ENCODE measurements at regions not wholly inside any gene's neighbourhood (a gene's known extent, or its start where the extent isn't known, plus 50 kb on each side); places are given as distances from the start of the nearest gene placed in this dataset.
"Not testable (repeated sequence)": the region's sequence is repeated elsewhere in the genome, so short reads cannot be mapped to it uniquely, and the experiment has no call there.

GRCh38 chr1:209106861-209107260, 476.7 kb upstream of the CAMK1G start:
- no peak for DNase-seq (ENCODE audit: low read depth in 2 of 2)

GRCh38 chr1:209107535-209107934, 476.0 kb upstream of the CAMK1G start:
- DNase-seq (ENCODE audit: low read depth in 2 of 2), result no peak

DNA sequence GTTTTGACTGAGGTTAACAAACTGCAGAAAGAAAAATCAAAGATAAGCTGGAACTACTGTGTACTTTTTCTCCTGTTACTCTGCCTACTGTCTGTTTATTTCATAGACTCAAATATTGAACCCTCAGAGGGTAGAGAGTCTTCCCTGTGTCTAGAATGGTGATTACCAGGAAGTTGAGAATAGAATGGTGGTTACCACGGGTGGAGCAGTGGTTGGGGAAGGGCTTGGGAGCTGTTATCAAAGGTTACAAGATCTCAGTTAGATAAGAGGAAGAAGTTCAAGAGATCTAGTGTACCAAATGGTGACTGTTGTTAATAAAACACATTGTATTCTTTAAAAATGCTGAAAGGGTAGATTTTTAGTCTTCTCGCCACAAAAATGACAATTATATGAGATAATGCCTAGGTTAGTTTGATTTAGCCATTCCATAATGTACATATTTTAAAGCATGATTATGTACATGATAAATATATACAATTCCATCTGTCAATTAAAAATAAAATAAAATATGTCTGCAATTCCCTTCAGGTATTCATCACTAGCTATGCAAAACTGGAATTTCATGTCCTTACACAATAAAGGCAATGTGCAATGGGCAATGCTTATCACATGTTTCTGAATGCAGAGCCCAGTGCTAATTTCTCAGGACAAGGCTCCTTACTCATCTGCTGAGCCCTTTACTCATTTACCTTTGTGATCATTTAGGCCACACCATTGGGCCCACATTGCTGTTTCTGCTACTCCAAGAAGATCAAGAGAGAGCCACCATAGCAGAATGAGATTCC, 474.3 kb upstream of the CAMK1G start:
- DNase-seq (ENCODE audit: low read depth in 2 of 2), result no peak

- DNase-seq (ENCODE audit: low read depth in 2 of 2), result no peak
Measured at GRCh38 chr1:209113521-209113920, 470.0 kb upstream of the CAMK1G start.

DNA sequence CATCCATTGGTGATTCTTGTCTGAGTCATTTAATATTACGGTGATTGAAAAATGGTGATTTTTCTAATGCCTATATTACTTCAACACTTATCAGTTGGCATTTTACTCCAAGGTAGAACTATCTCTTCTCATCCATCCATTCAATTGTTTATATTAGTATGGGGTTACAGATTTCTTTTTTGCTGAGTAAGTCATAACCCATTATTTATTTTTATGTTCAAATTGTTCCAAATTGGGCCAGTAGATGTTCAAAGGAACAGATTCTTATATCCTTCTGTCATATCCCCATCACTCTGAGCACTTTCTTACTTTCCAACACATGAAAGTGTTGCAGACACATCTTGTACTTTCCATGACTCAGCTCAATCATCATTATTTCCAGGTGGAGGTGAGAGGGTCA, 466.8 kb upstream of the CAMK1G start:
- DNase-seq (ENCODE audit: low read depth in 2 of 2), result no peak

DNA sequence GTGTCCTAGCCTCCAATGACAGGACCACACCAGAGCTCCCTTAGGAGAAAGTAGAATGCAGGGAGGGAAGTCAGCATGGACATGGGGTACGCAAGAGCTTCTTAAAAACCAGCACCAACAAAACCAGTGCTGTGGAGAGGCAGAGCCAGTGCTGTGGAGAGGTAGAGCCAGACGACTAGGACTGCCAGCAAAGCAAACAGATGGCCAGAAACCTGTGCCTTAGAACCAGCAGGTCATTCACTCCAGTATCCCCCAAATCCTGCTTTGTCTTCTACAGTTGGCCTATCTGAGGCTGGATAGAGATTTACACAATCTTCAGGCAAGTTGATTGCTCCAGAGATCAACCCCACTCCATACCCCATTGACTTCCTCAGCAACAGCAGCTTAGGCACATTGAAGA, 459.9 kb upstream of the CAMK1G start:
- DNase-seq (ENCODE audit: low read depth in 2 of 2), result no peak

- not testable (repeated sequence) for DNase-seq (ENCODE audit: low read depth in 2 of 2)
Measured at GRCh38 chr1:209129091-209129490, 454.4 kb upstream of the CAMK1G start.

DNA sequence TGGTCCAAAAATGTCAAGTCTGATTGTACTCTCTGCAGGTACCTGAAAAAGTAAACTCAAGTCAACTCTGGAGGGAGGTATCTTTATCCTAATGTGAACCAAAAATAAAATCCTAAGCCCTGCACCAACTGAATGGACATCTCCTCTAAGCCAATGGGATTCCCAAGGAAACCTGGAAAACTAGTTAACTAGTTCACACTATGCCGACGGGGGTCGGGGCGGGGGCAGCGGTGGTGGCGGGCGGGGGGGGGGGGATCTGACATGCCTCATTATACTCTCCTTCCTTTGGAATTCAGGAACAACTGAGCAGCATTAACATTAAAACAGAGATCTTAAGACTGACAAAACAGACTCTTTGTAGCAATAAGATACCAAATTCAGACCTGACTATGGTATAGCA, 452.6 kb upstream of the CAMK1G start:
- DNase-seq (ENCODE audit: low read depth in 2 of 2), result no peak

GRCh38 chr1:209132736-209133467, 450.6 kb upstream of the CAMK1G start:
- DNase-seq (ENCODE audit: low read depth in 2 of 2), result no peak

DNA sequence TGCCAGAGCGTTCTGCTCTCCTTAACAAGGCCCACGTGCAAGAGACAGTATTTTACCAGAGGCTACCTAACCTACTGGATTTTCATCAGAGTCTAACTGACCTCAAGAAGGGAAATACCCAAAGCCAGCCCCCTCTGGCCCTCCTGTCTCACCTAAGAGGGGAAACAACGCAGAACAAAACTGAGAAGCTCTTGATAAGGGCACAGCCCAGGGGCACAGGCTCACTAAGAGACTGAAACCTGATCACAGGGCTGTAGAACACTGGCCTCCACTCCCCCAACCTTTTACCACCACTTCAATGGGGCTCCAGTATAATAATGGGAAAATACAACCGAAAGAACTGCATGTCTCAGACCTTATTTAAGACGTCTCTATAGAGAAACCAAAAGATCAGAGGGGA, 449.5 kb upstream of the CAMK1G start:
- no peak for DNase-seq (ENCODE audit: low read depth in 2 of 2)

GRCh38 chr1:209143916-209144315, 439.6 kb upstream of the CAMK1G start:
- no peak for DNase-seq (ENCODE audit: low read depth in 2 of 2)

DNA sequence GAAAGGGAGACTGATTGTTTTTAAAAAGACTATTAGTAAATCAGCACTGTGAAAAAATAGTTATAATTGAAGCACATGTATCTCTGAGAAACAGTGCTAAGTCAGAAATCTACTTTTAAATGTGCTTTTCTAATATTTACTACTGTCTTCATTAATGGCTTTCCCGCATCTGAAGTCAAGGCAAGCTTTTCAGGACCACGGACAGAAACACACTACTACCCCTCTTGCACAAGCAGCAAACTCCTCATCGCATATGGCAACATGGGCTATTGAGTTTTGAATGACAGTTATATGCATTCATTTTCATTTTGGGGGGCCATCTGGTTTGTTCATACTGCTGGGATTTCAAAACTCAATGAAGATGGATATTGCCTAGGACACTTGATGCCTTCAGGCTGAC, 433.4 kb upstream of the CAMK1G start:
- no peak for DNase-seq (ENCODE audit: low read depth in 2 of 2)

- no peak for DNase-seq (ENCODE audit: low read depth in 2 of 2)
Measured at GRCh38 chr1:209153411-209153810, 430.1 kb upstream of the CAMK1G start.

GRCh38 chr1:209154912-209155311, 428.6 kb upstream of the CAMK1G start:
- no peak for DNase-seq (ENCODE audit: low read depth in 2 of 2)

DNA sequence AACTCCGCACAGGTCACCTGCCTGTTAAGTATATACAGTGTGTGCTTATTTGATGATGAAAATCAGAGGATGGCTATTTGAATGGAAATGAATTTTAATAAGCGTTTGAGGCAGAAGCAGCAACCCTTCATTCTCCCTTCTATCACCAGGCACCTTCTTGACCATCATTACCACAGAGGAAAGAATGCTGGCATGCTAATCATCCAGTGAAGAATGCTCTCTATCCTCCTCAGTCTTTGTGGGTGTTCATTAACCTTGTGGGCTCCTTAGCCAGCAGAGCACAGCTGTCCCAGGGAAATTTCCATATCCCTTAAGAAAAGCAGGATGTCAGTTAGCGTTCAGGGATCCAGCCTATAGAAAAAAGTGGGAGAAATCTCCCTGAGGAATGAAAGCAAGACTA, 428.0 kb upstream of the CAMK1G start:
- no peak for DNase-seq (ENCODE audit: low read depth in 2 of 2)

GRCh38 chr1:209156991-209157390, 426.5 kb upstream of the CAMK1G start:
- no peak for DNase-seq (ENCODE audit: low read depth in 2 of 2)

- DNase-seq (ENCODE audit: low read depth in 2 of 2), result no peak
Measured at GRCh38 chr1:209157546-209158249, 425.8 kb upstream of the CAMK1G start.

DNA sequence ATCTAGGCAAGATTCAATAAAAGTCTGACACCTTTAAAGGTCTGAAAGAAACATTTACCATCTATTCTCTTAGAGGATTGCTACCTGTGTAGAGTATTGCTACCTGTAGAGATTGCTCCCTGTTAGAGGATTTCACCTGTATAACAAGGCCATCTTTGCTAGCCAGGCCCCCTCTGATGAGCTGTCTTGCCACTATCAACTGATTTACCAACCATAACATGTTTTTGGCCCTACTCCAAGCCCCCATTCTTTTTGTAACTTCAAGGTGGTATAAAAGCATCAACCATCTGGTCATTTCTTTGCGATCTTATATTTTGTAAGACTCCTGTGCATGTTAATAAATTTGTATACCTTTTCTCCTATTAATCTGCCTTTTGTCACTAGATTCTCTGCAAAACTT, 424.7 kb upstream of the CAMK1G start:
- no peak for DNase-seq (ENCODE audit: low read depth in 2 of 2)

DNA sequence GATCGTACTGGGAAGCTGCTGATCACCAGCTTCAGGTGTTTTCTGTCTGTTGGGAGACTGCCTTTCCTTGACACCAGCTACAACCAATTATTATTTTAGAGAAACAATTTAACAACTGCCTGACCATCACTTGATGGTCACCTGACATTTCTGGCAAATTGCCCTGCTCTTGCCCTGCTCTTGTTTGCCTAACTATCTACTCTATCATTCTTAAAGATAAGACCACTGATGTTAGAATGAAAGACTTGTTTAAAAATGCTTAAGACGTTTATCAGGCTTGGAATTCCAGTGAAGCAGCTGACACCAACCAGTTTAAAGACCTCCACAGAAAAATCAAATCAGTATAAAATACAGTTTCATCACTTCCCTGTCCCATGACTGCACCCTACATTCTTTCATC, 423.3 kb upstream of the CAMK1G start:
- no peak for DNase-seq (ENCODE audit: low read depth in 2 of 2)

DNA sequence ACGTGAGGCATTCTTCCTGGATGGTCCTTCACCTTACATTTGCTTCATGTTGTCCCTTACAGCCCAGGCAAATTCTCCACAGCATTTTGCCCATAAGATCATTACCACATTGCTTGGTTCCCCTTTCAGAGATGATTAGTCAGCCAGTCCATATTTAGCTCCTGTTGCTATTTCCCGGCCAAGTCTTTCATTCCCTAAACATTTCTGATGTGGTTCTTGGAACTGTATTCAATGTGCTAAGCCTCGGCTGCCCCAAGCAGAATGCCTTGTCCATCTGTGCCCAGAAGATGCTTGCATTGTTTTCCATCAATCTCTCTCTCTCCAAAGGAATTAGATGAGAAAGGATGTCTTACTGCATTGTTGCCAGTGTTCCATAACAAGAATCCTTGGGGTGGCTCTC, 420.9 kb upstream of the CAMK1G start:
- no peak for DNase-seq (ENCODE audit: low read depth in 2 of 2)

- no peak for DNase-seq (ENCODE audit: low read depth in 2 of 2)
Measured at GRCh38 chr1:209168204-209168603, 415.3 kb upstream of the CAMK1G start.

DNA sequence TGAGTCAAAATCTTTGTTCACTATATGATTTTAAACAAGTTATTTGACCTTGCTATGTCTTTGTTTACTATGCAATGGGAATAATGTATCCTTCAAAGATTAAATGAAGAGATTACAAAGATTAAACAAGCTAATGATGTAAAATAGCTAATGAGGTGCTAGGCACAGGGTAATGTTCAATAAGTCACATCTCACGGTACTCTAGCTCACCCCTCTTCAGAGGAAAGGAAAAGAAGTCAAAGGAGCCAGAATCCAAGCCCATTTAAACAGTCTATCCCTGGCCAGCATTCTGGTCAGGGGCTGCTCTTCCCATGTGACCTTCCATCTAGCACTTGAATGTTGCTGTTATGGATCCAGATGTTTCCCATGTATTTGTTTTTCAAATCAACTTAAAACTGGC, 412.4 kb upstream of the CAMK1G start:
- no peak for DNase-seq (ENCODE audit: low read depth in 2 of 2)

GRCh38 chr1:209172286-209172685, 411.2 kb upstream of the CAMK1G start:
- no peak for DNase-seq (ENCODE audit: low read depth in 2 of 2)
